Hippocampal formation (tissue), 2 donors: ENCODE measurements at regions not wholly inside any gene's neighbourhood (a gene's known extent, or its start where the extent isn't known, plus 50 kb on each side); places are given as distances from the start of the nearest gene placed in this dataset.
"Not testable (repeated sequence)": the region's sequence is repeated elsewhere in the genome, so short reads cannot be mapped to it uniquely, and the experiment has no call there.

Experiments used
- DNase-seq, 2 donors: peaks; one replicate each; lab custom pipeline; 2025; lab: John Stamatoyannopoulos, UW

DNA sequence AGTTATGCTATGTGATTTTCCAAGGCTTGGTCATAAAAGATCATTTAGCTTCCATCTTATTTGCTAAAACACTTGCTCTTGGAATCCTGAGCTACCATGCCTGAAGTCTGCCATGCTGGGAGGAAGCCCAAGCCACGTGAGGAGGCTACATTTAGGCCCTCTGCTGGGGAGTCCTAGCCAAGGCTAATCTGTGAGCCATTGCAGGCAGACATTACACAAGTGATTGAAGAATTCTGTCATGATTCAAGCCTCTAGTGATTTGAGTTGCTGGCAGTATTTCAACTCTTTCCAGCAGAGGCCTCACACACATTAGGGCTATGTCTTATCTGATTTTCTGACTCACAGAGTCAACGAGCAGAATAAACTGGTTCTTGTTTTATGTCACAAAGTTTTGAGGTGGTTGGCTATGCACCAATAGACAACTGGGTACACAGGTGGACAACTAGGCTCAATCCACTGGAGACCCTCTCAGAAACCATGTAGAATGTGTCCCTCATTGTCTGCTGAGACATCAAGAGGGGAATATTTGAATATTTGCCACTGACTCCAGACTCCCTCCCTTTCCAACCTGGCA is 227.2 kb upstream of the SULF2 start:
- DNase-seq, result no peak

DNA sequence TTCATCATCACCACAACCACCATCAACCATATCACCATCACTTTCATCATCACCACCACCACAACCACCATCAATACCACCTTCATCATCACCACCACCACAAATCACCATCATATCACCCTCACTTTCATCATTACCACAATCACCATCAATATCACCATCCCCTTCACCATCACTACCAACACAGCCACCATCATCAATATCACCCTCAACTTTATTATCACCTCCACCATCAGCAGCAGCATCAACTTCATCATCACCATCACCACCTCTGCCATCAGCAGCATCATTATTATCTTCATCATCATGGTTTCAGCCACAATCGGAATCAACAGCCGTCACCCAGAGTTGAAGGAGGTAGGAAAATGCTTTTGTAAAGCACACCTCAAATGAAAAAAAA is 225.7 kb upstream of the SULF2 start:
- DNase-seq, result no peak

DNA sequence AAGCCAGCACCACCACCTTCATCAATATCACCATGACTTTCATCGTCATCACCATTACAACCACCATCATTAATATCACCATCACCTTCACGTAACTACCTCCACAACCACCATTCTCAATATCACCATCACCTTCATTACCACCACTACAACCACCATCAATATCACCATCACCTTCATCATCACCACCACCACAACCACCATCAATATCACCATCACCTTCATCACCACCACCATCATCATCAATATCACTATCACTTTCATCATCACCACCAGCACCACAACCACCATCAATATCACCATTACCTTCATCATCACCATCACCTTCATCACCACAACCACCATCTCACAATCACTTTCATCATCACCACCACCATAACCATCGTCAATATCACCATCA is 225.3 kb upstream of the SULF2 start:
- DNase-seq, result no peak

DNA sequence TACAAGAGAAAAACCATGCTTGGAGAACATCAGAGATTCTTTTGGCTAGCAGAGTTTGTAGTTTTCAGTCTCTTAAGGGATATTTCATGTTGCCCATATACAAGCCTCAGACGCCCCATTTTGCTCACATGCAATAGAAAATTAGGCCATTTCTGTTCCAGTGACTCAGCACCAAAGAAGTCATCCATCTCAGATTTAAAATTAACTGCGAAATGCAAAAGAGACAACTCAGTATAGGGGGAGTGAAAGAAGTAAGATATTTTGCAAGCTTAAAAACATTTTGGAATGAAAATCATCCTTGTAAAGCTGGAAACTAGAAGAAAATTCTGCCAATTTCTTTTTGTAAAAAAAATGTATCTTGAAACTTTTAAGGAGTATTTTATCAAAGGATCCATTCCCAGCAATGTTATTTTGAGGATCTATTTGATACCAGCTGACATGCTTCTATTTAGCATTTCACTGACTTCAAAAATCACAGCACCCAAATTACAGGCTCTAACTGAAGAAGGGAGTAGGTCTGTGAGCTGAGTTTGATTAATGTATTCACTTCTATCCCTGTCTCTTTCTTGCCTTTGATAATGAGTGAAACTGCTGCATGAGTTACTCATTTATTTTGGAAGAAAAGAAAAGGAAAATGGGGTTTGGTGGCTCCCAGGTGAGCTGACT is 223.7 kb upstream of the SULF2 start:
- DNase-seq, result no peak

DNA sequence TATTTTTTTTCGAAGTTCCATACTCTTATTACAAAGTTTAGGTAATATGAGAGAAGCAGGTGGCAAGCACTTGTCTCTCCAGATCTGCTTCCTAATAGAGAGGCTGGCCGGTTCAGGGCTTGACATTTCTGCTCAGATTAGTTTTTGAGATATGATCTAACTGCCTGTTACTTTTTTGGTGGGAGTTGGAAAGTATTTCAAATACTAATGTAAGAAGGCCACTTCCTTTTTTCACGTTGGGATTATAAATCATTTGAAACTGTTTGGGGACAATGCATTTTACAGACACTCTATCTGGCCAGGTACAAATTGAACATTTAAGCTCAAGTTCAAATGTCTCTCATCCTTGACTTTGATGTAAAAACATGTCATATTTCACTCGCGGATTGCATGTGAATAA is 222.1 kb upstream of the SULF2 start:
- DNase-seq, result no peak

DNA sequence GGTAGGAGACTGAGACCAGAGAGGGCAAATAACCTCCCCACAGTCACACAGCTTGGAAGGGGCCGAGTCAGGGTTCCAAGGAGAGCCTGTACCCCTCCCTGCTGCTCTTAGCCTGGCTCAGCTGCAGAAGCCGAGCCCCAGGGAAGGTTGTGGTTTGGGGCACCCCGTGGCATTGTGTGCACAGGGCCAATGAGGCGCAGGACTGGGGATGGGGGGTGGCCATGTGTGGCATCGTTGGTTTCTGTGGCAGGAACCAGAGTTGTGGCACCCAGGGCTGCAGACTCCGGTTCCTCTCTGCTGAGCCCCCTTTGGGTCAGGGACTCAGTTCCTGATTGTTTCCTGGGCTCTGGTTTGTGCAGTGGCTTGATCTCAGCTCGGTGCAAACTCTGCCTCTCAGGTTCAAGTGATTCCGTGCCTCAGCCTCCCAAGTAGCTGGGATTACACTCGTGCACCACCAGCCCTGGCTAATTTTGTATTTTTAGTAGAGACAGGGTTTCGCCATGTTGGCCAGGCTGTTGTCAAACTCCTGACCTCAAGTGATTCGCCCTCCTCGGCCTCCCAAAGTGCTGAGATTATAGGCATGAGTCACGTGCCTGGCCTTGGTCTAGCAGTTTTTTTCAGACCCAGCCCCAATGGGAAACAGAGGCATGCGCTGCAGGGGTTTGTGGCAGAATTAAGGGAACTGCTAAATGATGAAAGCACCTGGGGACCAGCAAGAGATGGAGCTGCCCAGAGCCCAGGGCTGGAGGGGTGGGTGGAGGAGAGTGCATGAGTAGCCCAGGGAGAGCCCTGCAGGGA is 221.0 kb upstream of the SULF2 start:
- DNase-seq, result no peak

DNA sequence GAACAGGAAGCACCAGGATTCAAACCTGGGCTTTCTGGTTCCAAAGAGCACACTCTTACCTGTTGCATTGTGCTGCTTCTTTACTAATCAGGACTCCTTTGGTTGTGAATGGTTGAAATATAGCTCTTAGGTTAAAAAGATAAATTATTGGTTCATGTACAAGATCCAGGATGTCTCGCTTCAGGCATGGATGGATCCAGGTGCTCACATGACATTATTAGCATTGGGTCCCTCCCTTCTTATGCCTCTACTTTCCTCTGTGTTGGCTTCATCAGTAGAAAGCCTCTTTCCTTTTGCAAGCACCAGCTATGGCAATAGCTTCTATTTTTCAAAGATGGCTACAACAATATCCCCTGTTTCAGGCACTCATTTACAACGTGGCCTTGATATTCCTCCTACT is 217.7 kb upstream of the SULF2 start:
- no peak for DNase-seq

DNA sequence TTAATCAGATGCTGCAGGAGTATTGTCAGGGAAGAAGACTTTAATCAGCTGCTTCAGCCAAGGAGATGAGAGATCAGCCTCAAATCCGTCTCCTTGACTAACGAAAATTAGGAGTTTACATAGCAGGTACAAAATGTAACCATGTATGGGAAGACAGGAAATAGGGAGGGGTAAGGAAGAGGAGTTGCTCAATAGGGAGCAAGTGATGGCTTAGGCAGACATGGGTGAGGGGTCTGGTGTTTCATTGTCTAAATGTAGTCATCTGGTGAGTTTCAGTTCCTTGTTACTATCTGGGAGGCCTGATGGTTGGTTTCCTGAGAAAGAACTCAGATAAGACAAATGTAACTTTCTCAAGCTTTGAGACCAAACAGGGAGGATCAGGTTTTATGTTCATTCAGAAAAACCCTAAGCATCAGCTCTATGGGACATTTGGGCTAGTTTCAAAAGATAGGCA is 217.3 kb upstream of the SULF2 start:
- DNase-seq, result no peak

DNA sequence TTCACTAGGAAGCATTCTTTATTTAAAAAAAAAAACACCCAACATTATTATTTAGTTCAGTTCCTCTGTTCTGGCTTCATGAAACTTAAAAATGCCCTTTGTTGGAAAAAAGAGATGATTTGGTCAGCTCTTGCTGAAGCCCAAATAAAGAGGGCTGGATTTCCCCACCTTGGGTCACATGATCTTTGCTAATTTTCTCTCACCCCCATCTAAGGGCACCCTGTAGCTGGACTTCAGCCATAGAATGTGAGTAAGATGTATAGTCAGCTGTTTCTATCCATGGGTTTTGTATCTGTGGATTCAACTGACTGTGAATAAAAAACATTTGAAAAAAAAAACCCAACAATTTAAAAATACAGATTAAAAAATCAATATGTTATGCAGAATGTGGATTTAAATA is 213.9 kb upstream of the SULF2 start:
- DNase-seq, result no peak

DNA sequence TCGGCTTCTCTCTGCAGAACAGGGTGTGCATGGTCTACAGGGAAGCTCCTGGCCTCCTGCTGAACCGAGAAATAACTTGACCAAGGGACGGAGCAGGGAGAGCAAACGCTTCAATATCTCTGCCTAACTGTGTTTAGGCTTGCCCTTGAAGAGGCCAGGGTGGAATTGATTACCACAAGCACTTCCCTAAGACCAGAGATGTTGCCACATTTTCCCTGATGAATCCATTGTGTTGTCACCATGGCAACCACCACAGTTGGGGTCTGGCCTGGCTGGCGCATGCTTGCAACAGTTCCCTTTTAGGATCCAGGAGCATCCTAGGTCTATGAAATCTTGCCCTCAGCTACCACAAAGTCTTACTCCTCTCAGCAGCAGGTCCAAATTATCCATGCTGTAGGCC is 213.5 kb upstream of the SULF2 start:
- DNase-seq, result no peak

DNA sequence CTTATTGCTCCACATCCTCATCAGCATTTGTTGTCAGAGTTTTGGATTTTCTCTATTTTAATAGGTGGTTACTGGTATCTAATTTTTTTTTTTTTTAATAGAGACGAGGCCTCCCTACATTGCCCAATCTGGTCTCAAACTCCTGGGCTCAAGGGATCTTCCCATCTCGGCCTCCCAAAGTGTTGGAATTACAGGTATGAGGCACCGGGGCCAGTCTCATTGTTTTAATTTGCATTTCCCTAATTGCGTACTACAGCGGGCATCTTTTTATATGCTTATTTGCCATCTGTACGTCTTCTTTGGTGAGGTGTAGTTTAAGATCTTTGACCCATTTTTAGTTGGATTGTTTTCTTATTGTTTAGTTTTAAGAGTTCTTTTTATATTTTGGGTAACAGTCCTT is 210.4 kb upstream of the SULF2 start:
- DNase-seq, result no peak

DNA sequence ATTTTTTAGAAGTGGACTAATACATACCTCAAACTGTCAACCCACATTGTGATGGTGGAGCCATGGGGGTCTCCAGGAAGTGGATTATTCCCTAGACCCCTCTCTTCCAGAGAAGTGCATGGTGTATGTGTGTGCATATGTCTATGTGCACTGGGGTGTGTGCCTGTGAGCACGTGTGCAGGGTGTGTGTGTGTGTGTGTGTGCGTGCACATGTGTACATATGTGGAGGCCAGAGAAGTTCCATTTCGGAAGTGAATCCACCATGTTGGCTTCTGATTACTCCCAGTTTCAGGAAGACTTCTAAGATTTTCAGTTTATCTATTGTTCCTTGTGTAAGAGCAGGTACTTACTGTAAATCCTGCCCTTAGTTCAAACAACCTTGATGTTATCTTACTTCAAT is 208.5 kb upstream of the SULF2 start:
- no peak for DNase-seq

DNA sequence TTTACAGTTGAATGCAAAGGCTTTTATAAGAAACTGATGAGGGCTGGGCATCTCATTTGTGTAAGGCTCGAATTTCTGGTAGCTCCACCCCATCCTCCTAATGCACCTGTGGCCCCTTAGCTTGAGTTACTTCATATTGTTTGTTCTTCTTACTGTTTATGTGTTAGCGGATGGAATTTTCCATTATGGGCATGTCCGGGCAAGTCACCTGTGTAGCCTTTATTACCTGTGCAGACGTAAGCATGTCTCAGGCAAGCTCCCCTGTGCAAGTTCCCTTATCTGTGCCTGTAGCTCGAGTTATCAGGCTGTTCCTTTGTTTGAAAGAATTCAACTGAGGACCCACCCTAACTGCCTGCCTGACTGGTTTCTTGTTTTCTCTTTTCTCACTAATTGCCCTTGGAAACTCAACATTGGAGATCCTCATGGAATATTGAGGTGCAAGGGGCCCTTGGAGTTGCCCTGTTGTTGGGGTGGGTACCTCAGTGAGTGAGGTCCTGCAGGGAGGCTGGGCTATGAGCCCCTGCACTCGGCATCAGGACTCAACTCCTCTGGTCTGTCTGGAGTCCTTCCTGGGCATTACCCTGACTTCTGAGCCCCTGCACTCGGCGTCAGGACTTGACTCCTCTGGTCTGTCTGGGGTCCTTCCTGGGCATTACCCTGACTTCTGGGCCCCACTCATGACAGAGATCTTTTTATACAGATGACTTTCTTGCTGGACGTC is 207.9 kb upstream of the SULF2 start:
- no peak for DNase-seq

DNA sequence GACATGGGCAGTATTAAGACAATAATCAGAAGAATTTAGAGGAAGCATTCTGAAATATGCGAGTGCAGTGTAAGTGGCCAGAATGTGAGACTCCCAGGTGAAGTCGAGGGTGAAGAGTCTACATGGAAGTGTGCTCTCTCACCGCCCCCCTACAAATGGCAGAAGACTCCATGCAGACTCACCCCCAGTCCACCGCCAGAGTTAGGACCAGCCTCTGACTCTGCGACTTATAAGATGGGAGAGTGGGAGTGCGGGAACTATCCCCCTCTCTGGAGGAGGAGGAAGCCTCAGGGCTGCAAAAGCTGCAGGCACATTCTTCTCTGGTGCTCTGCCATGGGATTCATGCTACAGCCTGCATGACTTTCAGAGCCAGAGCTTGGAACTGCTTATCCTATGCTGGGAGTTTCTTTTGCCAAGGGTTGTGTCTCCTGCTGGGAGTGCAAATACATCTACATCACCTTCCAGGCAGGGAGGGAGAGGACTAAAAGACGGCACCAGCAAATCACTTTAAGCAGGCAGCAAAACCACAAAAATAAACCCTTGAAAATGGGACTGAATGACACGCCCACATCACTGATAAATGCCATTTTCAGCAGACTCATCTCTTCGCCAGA is 206.7 kb upstream of the SULF2 start:
- no peak for DNase-seq

DNA sequence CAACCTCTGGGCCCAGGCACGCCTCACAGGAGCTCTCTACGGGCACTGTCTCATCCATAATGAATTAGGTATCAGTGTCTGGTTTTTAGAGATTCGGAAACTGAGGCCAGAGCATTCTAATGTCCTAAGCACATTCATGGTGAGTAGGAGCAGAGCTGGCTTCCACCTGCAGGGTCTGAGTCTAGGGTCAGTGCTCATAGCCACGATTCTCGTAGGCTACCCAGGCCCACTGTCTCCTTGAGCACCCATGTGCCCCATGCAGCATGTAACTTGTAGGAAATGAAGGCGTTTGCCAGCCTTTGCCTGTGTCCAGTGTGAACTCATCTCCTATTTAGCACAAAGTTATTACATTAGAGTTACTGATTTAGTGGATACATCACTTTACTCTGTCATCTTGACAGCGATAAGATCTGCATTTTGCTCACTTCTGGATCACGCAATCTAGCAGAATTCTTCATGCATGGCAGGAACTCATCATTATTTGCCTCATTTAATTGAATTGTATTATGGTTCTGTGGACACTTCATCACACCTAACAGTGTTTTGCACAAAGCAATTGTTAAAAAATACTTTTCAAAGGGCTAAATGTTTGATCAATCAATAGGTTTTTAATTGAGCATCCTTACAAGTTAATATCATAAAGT is 205.3 kb upstream of the SULF2 start:
- no peak for DNase-seq

DNA sequence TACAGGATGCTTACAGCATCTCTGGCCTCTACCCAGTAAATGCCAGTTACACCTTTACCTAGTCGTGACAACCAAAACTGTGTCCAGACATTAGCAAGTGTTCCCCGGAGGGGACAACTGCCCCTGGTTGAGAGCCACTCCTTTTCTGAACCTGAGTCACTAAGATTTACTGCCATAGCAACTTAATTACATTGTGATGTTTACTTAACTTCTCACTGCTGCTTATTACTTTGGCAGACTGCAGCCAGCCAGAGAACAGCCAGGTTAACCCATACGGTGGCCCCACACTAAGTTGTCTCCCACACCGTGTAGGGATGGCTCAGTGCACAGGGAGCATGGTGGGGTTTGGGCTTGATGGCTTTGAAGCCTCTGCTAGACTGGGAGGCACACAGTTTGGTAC is 204.7 kb upstream of the SULF2 start:
- DNase-seq, result no peak

DNA sequence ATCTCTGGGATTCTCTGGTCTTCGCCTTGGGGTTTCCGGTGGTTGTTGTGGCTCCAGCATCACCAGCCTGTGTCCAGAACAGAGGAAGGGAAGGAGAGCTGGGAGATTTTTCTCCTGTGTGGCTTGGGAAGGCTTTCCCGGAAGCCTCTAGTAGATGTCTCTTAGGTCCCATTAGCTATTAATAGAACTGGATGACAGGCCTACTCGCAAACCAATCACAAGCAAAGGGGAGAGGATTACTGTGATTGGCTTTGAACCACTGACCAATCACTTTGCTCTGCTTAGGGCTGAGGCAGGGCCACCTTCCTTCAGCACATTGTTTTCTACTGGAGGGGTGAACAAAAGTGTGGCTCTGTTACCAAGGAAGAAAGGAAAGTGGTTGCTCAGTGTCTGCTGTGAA is 203.4 kb upstream of the SULF2 start:
- no peak for DNase-seq

DNA sequence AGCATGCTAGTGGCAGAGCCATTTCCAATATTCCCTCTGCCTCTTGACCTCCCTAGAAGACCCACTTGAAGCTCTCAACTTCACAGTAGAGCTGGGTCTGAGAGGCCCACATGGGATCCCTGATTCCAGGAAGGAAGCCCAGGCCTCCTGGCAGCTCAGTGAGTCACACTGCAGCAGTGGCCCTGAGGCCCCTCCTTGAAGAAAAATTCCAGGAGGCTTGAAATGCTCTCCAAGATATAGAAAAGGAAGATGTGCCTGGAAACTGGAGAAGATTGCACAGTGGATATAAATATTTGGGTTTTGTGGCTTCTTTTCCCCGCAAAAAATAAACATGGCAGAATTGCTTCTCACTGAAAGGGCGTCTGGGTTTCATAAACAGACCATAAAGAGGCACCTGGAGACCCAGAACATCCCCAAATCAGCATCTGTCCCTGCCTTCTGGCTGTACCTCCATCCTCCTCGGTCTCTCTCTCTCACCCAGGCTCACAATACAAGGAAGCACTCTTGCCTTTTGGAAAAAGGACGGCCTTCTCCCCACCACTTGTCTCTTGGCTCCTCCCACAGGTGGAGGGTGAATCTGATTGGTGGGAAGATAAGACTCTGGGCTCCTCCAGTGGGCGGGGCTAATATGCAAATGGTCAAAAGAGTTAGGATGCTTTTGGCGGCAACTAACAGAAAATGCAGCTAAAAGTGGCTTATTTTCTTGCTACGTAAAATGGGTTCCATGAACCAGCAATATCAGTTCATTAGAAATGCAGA is 200.0 kb upstream of the SULF2 start:
- DNase-seq, result no peak

DNA sequence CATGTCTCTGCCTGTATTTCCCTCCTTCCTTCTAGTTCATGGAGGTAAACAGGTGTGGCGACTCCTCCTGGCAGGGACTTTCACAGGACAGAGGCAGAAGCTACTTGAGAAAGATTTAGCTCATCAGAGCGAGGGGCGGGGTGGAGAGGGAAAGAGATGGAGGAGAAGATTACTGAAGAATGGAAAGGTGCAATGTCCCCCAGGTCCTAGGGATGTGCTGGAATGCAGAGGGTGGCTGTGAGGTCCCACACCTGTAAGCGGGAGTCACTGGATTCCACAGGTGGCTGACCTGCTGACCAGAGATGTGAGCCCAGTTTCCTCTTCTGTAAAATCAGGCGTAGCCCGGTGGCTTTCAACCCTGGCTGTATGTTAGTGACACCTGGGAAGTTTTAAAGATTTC is 199.2 kb upstream of the SULF2 start:
- DNase-seq, result no peak

DNA sequence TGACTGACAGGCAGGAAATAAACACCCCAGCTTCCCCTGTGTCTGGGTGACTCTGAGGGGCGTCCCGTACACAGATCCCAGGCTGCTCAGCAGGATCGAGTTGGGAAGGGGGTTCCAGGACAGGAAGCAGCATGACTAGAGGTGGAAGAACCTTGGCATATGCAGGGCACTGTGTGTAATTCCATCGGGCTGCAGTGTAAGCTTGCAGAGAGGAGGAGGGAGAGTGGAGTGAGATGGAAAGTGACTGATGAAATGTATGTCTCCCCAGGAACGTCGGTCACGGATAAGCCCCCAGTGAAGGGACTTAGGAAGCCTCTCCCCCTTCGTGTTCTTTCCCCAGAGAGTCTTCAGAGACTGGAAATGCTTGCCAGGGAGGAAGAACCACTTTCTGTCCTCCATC is 198.4 kb upstream of the SULF2 start:
- not testable (repeated sequence) for DNase-seq
